Ammon's horn (tissue), 1 donor: ENCODE measurements at regions not wholly inside any gene's neighbourhood (a gene's known extent, or its start where the extent isn't known, plus 50 kb on each side); places are given as distances from the start of the nearest gene placed in this dataset.
"Not testable (repeated sequence)": the region's sequence is repeated elsewhere in the genome, so short reads cannot be mapped to it uniquely, and the experiment has no call there.

ENCODE experiments used
- DNase-seq: peaks from one replicate; pipeline ENCODE4 v3.0.0-alpha.2; 2016; ENCODE audit warnings: low spot score

DNA sequence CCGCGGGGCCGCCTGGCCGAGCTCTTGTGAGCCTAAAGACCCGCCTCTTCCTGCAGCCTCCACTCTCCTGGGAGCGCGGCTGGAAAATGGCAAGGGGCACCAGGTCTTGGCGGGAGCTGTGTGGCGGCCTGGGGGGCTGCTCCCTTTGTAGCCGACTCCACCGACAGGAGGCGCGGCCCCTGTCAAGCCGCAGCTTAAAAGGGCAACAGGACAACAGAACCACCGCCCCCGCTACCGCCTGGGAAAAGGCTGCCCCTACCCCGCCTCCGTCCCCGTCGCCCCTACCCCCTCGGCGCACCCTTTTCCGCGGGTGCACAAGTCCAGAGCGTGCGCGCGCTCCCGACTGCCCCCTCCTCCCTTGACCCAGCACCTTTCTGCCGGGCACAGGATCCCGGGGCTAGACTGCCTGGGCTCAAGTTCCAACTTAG is 60.3 kb downstream of the GOLGA8K start:
- not testable (repeated sequence) for DNase-seq

DNA sequence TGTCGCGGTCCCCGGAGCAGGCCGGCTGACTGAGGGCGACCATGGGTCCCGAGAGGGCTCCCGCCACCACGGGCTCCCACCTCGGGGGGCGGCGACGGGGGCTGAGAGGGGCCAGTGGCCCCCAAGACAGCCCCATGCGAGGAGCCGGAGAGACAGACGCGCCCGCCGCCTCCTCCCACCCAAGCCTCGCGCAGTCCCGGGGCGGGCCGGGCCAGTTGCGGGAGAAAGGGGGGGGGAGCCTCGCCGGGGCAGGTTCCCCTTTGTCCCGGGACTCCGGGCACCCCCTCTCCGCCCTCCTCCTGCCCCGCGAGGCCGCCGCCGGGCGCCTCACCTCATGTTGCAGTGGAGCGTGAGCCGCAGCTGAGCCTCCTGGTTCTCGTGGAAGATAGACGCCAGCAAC is 60.8 kb downstream of the GOLGA8K start:
- DNase-seq, result not testable (repeated sequence)

DNA sequence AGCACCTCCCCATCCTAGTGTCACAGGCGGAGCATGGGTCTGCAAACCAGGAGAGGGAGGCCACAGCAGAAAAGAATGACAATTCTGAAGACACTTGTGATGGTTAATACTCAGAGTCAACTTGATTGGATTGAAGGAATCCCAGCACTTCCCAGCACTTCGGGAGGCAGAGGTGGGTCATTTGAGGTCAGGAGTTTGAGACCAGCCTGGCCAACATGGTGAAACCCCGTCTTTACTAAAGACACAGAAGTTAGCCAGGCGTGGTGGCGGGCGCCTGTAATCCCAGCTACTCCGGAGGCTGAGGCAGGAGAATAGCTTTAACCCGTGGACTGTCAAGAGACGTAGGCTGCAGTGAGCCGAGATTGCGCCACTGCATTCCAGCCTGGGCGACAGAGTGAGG is 61.6 kb downstream of the GOLGA8K start:
- not testable (repeated sequence) for DNase-seq

DNA sequence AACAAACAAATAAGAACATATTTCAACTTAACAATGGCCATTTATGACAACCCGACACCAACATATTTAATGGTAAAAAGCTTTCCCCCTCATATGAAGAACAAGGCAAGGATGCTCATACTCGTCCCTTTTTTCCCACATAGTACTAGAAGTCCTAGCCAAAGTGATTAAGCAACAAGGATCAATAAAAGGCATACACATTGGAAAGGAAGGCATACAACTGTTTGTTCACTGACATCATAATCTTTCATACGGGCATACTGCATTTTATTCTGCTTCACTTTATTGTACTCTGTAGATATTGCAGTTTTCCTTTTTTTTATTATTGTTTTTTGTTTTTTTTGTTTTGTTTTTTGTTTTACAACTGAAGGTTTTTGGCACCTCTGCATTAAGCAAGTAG is 66.3 kb downstream of the GOLGA8K start:
- not testable (repeated sequence) for DNase-seq

DNA sequence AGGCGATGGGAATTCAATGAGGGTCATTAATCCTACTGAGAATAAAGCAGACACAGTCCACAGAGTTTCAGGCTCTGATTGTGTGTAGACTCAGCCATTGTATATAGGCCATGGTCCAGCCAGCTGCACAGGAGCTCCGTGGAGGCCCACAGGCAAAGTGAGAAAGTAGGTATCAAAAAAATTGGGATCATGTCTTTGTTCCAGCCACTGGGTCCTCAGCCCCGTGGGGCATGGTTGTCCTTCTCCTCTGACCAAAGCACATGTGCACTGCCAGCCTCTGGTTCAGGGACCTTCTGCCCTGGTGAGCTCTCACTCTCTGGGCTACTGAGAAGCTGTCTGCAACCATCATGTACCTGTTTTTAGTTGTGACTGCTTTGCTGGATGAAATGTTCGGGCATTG is 79.7 kb downstream of the GOLGA8K start:
- peak; percentile 0 for DNase-seq

- DNase-seq, result not testable (repeated sequence)
Measured at GRCh38 chr15:32319247-32319646, 83.8 kb downstream of the GOLGA8K start.

DNA sequence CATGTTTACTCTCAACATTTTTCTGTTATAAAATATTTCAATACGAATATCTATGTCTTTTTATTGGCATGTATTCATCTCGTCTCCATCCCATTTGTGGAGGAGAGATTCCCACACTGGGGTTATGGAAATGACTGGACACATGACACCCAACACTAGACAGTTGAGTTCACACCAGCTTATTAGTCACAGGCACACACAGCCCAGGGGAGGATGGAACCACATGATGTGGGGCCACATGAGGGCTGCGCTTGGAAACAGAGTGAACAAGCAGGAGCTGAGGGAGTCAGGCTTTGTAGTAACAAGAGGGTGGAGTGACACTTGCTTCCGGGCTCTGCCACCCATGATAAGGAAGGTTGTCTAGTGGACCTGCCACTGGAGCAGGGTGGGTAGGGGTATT is 86.6 kb downstream of the GOLGA8K start:
- DNase-seq, result not testable (repeated sequence)

GRCh38 chr15:32315079-32315939 is 87.8 kb downstream of the GOLGA8K start:
- not testable (repeated sequence) for DNase-seq

DNA sequence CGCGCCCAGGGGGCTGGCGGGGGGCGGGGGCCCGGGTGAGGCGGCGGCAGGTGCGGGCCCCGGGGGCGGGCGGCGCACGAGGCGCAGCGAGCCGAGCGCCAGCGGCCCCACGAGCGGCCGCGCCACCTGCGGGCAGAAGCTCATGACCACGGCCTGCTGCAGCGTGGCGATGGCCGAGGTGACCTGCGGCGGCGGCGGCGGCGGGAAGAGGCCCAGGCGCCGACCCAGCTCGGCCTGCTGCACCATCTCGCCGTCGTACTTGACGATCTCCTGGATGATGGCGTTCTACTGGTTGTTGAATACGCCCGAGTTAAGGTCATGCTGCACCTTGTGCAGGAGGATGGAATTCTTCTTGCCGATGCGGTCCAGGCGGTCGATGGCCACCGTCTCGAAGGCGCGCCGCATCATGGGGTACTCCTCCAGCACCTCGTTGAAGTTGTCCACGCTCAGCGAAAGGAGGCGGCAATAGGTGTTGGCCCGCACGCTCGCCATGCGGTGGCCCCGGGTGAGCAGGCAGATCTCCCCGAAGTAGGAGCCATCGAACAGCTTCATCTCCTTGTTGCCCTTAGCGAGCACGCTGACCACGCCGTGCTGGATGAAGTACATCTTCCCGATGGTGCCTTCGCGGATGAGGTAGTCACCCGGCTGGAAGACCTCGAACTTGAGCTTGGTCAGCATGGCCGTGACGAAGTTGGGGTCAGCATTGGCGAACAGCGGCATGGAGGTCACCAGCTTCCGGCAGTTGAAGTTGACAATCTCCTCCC is 89.5 kb downstream of the GOLGA8K start:
- peak; percentile 0 for DNase-seq

- not testable (repeated sequence) for DNase-seq
Measured at GRCh38 chr15:32312721-32313120, 90.4 kb downstream of the GOLGA8K start.

DNA sequence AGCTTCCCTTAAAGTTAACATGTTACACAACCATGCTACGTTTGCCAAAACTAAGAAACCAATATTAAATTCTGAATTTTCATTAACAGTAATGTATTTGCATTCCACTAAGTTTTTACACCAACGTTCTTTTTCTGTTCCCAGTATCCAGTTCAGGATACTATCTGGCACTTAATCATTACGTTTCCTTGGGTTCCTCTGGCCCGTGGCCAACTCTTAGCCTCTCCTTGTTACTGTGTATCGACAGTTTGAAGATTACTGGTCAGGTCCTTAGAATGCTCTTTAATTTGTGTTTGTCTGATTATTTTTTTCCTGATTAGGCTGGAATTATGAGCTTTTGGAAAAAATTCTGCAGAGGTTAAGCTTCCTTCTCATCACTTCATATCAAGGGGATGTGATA is 95.5 kb downstream of the GOLGA8K start:
- not testable (repeated sequence) for DNase-seq

DNA sequence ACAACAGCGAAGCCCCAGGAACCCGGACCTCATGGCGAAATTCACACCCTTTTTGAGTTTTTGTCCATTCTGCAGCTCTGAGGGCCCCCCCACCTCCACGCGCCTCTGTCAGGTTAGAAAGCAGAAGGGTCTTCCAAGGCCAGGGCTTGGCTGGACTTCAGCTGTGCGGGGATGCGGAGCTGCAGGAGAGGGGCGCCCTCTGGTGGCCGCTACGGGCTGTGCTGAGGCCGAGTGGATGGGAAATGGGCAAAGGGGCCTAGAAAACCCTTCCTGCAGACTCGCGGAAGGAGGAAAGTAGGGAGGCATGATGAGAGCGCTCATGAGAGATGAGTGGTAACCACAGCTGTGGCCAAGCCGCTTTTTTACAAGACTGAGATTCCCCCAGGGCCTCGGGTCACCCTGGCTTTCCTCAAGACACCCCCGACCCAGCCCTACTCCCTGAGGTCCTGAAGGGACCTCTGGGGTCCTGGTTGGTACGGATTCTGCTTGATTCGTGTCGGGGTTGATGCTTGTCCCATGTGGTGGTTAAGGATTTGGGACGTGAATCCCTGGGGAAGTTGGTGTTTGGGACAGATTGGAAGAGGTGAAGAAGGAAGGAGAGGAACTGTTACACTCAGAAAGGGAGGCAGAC is 126.8 kb downstream of the GOLGA8K start:
- DNase-seq, result not testable (repeated sequence)

DNA sequence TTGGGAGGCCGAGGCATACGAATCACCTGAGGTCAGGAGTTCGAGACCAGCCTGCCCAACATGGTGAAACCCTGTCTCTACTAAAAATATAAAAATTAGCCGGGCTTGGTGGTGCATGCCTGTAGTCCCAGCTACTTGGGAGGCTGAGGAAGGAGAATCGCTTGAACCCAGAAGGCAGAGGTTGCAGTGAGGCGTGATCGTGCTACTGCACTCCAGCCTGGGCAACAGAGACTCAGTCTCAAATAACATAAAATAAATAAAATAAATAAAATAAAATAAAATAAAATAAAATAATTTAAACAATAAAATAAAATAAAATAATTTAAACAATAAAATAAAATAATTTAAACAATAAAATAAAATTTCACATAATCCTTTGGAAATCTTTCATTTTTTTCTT is 149.1 kb downstream of the GOLGA8K start:
- not testable (repeated sequence) for DNase-seq

- DNase-seq, result not testable (repeated sequence)
Measured at GRCh38 chr15:32249207-32249606, 153.9 kb downstream of the GOLGA8K start.

DNA sequence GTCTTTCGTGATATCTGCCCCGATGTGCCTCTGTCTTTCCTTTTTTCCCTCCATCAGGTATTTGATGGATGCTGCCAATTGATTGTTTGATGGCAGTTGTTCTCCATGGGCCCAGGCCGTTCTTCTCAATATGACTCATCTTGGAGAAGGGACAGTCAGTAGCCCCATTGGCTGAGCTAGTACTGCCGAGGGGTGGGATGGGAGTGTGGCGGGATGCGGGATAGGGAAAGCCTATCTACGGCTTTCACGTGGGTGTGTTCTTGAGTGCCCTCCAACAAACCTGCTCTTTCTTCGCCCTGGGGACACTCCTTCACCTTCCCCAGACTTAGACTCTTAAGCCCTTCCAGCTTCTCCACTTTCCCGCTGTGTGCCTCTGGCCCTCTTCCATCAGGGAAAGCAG is 159.4 kb downstream of the GOLGA8K start:
- not testable (repeated sequence) for DNase-seq

- DNase-seq, result not testable (repeated sequence)
Measured at GRCh38 chr15:32242780-32243528, 160.1 kb downstream of the GOLGA8K start.

DNA sequence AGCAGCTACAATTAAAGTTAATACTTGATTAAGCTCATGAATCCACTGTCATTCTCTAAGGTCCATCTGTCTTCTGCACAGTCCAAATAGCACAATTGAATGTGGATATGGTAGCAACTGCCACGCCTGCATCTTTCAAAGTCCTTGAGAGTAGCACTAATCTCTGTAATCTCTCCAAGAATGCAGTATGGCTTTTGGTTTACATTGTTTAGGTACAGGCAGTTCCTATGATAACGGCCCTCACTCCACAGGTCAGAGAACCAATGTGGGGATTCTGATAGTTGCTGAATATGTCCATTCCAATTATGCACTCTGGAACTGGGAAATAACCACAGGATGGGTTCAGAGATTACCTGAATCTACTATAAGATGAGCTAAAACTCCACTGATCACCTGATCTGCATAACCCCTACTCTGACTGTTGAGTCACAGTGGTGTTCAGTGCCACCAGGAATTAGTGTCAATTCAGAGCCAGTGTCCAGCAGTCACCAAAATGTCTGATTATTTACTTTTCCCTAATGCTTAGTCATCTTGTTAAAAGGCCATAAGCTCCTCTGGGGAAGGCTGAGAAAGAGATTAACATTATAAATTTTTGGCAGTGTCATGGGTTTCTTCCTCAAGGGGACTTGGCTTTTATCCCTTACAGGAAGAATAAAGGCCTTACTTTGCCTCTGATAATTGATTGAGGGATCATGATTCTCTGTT is 175.5 kb downstream of the GOLGA8K start:
- DNase-seq, result not testable (repeated sequence)

DNA sequence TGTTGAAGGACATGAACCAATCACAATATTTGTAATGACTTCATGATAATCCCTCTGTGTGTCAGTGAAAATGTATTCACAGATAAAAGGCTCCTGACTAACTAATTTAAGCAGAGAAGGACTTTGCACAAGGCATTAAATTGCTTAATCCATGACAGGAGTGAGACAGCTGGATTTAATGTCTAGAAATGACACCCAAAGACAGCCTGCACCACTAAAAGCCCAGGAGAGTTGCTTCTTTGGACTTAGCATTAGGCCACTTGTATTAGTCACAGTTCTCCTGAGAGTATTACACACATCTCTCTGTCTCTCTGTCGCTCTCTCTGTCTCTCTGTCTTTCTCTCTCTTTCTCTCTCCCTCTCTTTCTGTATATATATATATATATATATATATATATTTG is 180.4 kb downstream of the GOLGA8K start:
- DNase-seq, result no peak
